WTC11 (cell line): ENCODE measurements at regions not wholly inside any gene's neighbourhood (a gene's known extent, or its start where the extent isn't known, plus 50 kb on each side); places are given as distances from the start of the nearest gene placed in this dataset.

Experiments
- ATAC-seq: fragments of 200-7000 bp; cut with Tn5 transposase; 2 replicates; pipeline ENCODE4 v1.10.0; 2021; ENCODE audit warnings: mild to moderate bottlenecking, moderate library complexity
- CTCF ChIA-PET: fragments of 300-600 bp; sonication (Branson Sonifier 250); formaldehyde crosslinking; loops from one replicate; lab custom pipeline; 2021; ENCODE audit warnings: antibody characterized with exemption; lab: Charles Lee
- POLR2A ChIA-PET: fragments of 350-600 bp; sonication (Branson Sonifier 250); formaldehyde crosslinking; loops from one replicate; lab custom pipeline; 2021; ENCODE audit warnings: antibody characterized with exemption; lab: Charles Lee
- DNase-seq: peaks from one replicate; pipeline ENCODE4 v3.0.0; 2021; ENCODE audit warnings: low spot score
- H3K27ac Mint-ChIP-seq: 2 replicates; pipeline ENCODE4 v1.8.0; 2021; ENCODE audit warnings: mixed read lengths
- H3K27me3 Mint-ChIP-seq: 2 replicates; pipeline ENCODE4 v1.8.0; 2021; ENCODE audit warnings: low read depth, mild to moderate bottlenecking, moderate library complexity, mixed read lengths
- H3K36me3 Mint-ChIP-seq: 2 replicates; pipeline ENCODE4 v1.8.0; 2021; ENCODE audit warnings: mixed read lengths
- H3K4me1 Mint-ChIP-seq: 2 replicates; pipeline ENCODE4 v1.8.0; 2022; ENCODE audit warnings: mixed read lengths
- H3K4me3 Mint-ChIP-seq: 2 replicates; pipeline ENCODE4 v1.8.0; 2021; ENCODE audit warnings: mild to moderate bottlenecking, moderate library complexity, mixed read lengths
- H3K9me3 Mint-ChIP-seq: 2 replicates; pipeline ENCODE4 v1.8.0; 2021; ENCODE audit warnings: mixed read lengths
- CREB1 ChIP-seq: sonication (generic); formaldehyde crosslinking; IDR thresholded peaks from 2 replicates; pipeline ENCODE4 v1.8.0; 2023; ENCODE audit warnings: mild to moderate bottlenecking, missing genetic modification reagents
- ELF4 ChIP-seq: sonication (generic); formaldehyde crosslinking; IDR thresholded peaks from 2 replicates; pipeline ENCODE4 v1.8.1; 2022; ENCODE audit warnings: low read depth, mild to moderate bottlenecking, moderate library complexity, missing genetic modification reagents
- EMX1 ChIP-seq: fragments of 250-450 bp; sonication (Bioruptor Pico); IDR thresholded peaks from 2 replicates; pipeline ENCODE4 v1.8.0; 2021; ENCODE audit warnings: mild to moderate bottlenecking
- ETV6 ChIP-seq: sonication (generic); formaldehyde crosslinking; IDR thresholded peaks from 2 replicates; pipeline ENCODE4 v1.8.1; 2022; ENCODE audit warnings: mild to moderate bottlenecking, missing genetic modification reagents
- HMGA2 ChIP-seq: fragments of 250-450 bp; sonication (Bioruptor Pico); IDR thresholded peaks from 2 replicates; pipeline ENCODE4 v1.4.0; 2021; ENCODE audit warnings: mild to moderate bottlenecking, moderate library complexity
- NFE2L1 ChIP-seq: sonication (generic); formaldehyde crosslinking; IDR thresholded peaks from 2 replicates; pipeline ENCODE4 v1.8.1; 2023; ENCODE audit warnings: missing genetic modification reagents
- NFYB ChIP-seq: sonication (generic); formaldehyde crosslinking; conservative IDR thresholded peaks from 2 replicates; pipeline ENCODE4 v1.8.0; 2022; ENCODE audit warnings: low read depth, missing genetic modification reagents
- NR1H2 ChIP-seq: sonication (generic); formaldehyde crosslinking; IDR thresholded peaks from 2 replicates; pipeline ENCODE4 v1.9.0; 2021; ENCODE audit warnings: mild to moderate bottlenecking, moderate library complexity, missing genetic modification reagents
- PRRX2 ChIP-seq: fragments of 250-450 bp; sonication (Bioruptor Pico); IDR thresholded peaks from 2 replicates; pipeline ENCODE4 v1.8.0; 2021; ENCODE audit warnings: mild to moderate bottlenecking
- RELA ChIP-seq: sonication (generic); formaldehyde crosslinking; IDR thresholded peaks from 2 replicates; pipeline ENCODE4 v1.8.1; 2022; ENCODE audit warnings: missing genetic modification reagents, mild to moderate bottlenecking, borderline replicate concordance
- ZMAT4 ChIP-seq: fragments of 250-450 bp; sonication (Bioruptor Pico); IDR thresholded peaks from 2 replicates; pipeline ENCODE4 v1.9.0; 2021; ENCODE audit warnings: mild to moderate bottlenecking
- ZSCAN18 ChIP-seq: fragments of 250-450 bp; sonication (Bioruptor Pico); IDR thresholded peaks from 2 replicates; pipeline ENCODE4 v2.1.2; 2022; ENCODE audit warnings: mild to moderate bottlenecking, moderate library complexity
- TF ChIP-seq, protein P1 (sequence below): fragments of 250-450 bp; sonication (Bioruptor Pico); conservative IDR thresholded peaks from 2 replicates; pipeline ENCODE4 v1.9.0; 2021; ENCODE audit warnings: mild to moderate bottlenecking
- TF ChIP-seq, protein P2 (sequence below): sonication (generic); formaldehyde crosslinking; conservative IDR thresholded peaks from 2 replicates; pipeline ENCODE4 v1.8.1; 2022; ENCODE audit warnings: mild to moderate bottlenecking, missing genetic modification reagents
- TF ChIP-seq, protein P3 (sequence below): sonication (generic); formaldehyde crosslinking; IDR thresholded peaks from 2 replicates; pipeline ENCODE4 v1.8.0; 2023; ENCODE audit warnings: missing genetic modification reagents
- TF ChIP-seq, protein P4 (sequence below): sonication (generic); formaldehyde crosslinking; IDR thresholded peaks from 2 replicates; pipeline ENCODE4 v1.8.0; 2023; ENCODE audit warnings: mild to moderate bottlenecking, missing genetic modification reagents

- POLR2A ChIA-PET: no interaction called here
- Mint-ChIP-seq H3K9me3 (peaks cover 8% of the 10 kb centered on the region; the same call in 1 of the 2 replicates), H3K4me3 (no peak overlapping the region), H3K4me1 (peaks cover 13% of the 10 kb centered on the region), H3K27me3 (no peaks in the 10 kb centered on the region), H3K27ac (no peak overlapping the region), H3K36me3 (no peaks in the 10 kb centered on the region)
- CTCF ChIA-PET: no interaction called here
- ATAC-seq: no peak
- TF ChIP-seq NFYB (CRISPR knock-in tag): no peak
- TF ChIP-seq, protein P1, sequence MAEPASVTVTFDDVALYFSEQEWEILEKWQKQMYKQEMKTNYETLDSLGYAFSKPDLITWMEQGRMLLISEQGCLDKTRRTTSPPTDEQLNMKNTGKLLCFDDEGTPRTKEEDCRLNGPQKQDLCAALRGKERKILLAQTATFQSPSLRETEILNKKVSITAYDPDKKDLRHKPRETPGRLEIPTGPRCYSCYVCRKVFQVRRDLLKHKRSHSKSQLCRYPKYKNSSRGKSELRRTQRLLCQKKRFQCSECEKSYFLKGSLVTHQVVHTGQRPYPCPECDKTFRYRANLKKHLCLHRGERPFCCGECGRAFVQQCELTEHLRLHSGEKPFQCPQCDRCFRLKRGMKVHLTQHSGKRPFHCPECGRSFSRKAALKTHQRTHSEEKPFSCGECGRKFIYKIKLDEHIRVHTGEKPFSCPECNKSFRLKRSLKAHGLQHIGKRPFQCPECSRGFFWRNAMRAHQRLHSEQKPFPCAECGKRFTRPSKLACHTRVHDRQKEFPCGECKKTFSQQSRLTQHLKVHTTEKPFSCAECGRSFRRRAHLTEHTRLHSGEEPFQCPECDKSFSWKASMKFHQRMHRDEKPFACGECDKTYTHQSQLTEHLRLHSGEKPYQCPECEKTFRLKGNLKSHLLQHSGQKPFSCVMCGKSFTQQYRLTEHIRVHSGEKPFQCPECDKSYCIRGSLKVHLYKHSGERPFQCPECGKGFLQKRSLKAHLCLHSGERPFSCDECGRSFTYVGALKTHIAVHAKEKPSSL: no peak
- DNase-seq: no peak
Measured at GRCh38 chr10:128487517-128487916, 361.3 kb upstream of the MKI67 start.

GRCh38 chr10:128489324-128490247, 363.4 kb upstream of the MKI67 start:
- Mint-ChIP-seq H3K36me3 (no peaks in the 10 kb centered on the region), H3K27me3 (no peaks in the 10 kb centered on the region), H3K9me3 (peaks cover 8% of the 10 kb centered on the region), H3K27ac (no peak overlapping the region), H3K4me3 (no peak overlapping the region), H3K4me1 (peaks cover 13% of the 10 kb centered on the region)
- TF ChIP-seq ZMAT4 (CRISPR knock-in tag): no peak
- no peak for TF ChIP-seq HMGA2 (CRISPR knock-in tag)
- TF ChIP-seq, protein P2, sequence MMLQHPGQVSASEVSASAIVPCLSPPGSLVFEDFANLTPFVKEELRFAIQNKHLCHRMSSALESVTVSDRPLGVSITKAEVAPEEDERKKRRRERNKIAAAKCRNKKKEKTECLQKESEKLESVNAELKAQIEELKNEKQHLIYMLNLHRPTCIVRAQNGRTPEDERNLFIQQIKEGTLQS: no peak
- no peak for TF ChIP-seq PRRX2 (CRISPR knock-in tag)
- no peak for TF ChIP-seq NFE2L1 (CRISPR knock-in tag)
- TF ChIP-seq EMX1 (CRISPR knock-in tag): no peak
- no peak for TF ChIP-seq ELF4 (CRISPR knock-in tag)
- no peak for TF ChIP-seq ETV6
- no peak for TF ChIP-seq NFYB (CRISPR knock-in tag)
- TF ChIP-seq CREB1 (CRISPR knock-in tag): no peak
- no peak for TF ChIP-seq RELA (CRISPR knock-in tag)
- no peak for TF ChIP-seq NR1H2 (CRISPR knock-in tag)
- TF ChIP-seq, protein P3, sequence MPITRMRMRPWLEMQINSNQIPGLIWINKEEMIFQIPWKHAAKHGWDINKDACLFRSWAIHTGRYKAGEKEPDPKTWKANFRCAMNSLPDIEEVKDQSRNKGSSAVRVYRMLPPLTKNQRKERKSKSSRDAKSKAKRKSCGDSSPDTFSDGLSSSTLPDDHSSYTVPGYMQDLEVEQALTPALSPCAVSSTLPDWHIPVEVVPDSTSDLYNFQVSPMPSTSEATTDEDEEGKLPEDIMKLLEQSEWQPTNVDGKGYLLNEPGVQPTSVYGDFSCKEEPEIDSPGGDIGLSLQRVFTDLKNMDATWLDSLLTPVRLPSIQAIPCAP (CRISPR knock-in tag): no peak
- TF ChIP-seq ZSCAN18 (CRISPR knock-in tag): no peak
- TF ChIP-seq, protein P4, sequence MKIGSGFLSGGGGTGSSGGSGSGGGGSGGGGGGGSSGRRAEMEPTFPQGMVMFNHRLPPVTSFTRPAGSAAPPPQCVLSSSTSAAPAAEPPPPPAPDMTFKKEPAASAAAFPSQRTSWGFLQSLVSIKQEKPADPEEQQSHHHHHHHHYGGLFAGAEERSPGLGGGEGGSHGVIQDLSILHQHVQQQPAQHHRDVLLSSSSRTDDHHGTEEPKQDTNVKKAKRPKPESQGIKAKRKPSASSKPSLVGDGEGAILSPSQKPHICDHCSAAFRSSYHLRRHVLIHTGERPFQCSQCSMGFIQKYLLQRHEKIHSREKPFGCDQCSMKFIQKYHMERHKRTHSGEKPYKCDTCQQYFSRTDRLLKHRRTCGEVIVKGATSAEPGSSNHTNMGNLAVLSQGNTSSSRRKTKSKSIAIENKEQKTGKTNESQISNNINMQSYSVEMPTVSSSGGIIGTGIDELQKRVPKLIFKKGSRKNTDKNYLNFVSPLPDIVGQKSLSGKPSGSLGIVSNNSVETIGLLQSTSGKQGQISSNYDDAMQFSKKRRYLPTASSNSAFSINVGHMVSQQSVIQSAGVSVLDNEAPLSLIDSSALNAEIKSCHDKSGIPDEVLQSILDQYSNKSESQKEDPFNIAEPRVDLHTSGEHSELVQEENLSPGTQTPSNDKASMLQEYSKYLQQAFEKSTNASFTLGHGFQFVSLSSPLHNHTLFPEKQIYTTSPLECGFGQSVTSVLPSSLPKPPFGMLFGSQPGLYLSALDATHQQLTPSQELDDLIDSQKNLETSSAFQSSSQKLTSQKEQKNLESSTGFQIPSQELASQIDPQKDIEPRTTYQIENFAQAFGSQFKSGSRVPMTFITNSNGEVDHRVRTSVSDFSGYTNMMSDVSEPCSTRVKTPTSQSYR (CRISPR knock-in tag): no peak
- ATAC-seq: no peak
- CTCF ChIA-PET: interaction anchor here (0.6 to 2.1 kb wide), 2 partner anchors 25 to 221 kb away, joined by 3 to 8 read pairs; no protein-coding TSS in a partner anchor
- POLR2A ChIA-PET: no interaction called here
- DNase-seq: no peak
